Prostate gland (tissue), 2 donors: ENCODE measurements at regions not wholly inside any gene's neighbourhood (a gene's known extent, or its start where the extent isn't known, plus 50 kb on each side); places are given as distances from the start of the nearest gene placed in this dataset.

Experiments
- DNase-seq: peaks from one replicate; pipeline ENCODE4 v3.0.0-alpha.2; 2019; ENCODE audit warnings: low spot score
- H3K27ac ChIP-seq, 2 donors: fragments of 200-600 bp; sonication (generic); 2 replicates each; pipeline ENCODE4 v1.5.1; 2017 to 2019
- H3K27me3 ChIP-seq: fragments of 200-600 bp; sonication (generic); replicated peaks from 2 replicates; pipeline ENCODE4 v1.5.1; 2019; ENCODE audit not compliant: insufficient read depth
- H3K36me3 ChIP-seq, 2 donors: fragments of 200-600 bp; sonication (generic); 1 replicate in 1 of 2; 2 replicates in 1 of 2; pipeline versions ENCODE4 v1.5.1 to v1.8.1; 2017 to 2019
- H3K4me1 ChIP-seq: fragments of 200-600 bp; sonication (generic); replicated peaks from 2 replicates; pipeline ENCODE4 v1.5.1; 2019
- H3K4me3 ChIP-seq, 2 donors: fragments of 200-600 bp; sonication (generic); 2 replicates each; pipeline ENCODE4 v1.5.1; 2017 to 2019
- H3K9me3 ChIP-seq: fragments of 200-600 bp; sonication (generic); 2 replicates; pipeline ENCODE4 v1.5.1; 2017
- POLR2A ChIP-seq: fragments of 450-650 bp; IDR thresholded peaks from one replicate; pipeline ENCODE4 v1.6.1; 2016; ENCODE audit warnings: antibody characterized with exemption, mild to moderate bottlenecking
- POLR2AphosphoS5 ChIP-seq: sonication (generic); formaldehyde crosslinking; IDR thresholded peaks from one replicate; pipeline ENCODE4 v1.6.1; 2017; ENCODE audit warnings: antibody characterized with exemption
- WGBS: methylation state at CpG from one replicate; pipeline ENCODE4 v1.1.5; 2018; 5-methylcytosine and 5-hydroxymethylcytosine counted together
- intact Hi-C: fragments of 100-400 bp; cut with DNase I; formaldehyde crosslinking; loops from one replicate; pipeline ENCODE4 v1.14.2; 2022
- TF ChIP-seq, protein P1 (sequence below), 4 experiments: fragments of 200-600 bp in 2 of 4; fragments of 450-650 bp in 2 of 4; sonication (generic) in 2 of 4; IDR thresholded peaks; 1 replicate in 3 of 4; 2 replicates in 1 of 4; pipeline ENCODE4 v1.5.1; 2016 to 2019; ENCODE audit warnings: antibody characterized with exemption in 4 of 4, mild to moderate bottlenecking in 2 of 4, moderate library complexity in 2 of 4

DNA sequence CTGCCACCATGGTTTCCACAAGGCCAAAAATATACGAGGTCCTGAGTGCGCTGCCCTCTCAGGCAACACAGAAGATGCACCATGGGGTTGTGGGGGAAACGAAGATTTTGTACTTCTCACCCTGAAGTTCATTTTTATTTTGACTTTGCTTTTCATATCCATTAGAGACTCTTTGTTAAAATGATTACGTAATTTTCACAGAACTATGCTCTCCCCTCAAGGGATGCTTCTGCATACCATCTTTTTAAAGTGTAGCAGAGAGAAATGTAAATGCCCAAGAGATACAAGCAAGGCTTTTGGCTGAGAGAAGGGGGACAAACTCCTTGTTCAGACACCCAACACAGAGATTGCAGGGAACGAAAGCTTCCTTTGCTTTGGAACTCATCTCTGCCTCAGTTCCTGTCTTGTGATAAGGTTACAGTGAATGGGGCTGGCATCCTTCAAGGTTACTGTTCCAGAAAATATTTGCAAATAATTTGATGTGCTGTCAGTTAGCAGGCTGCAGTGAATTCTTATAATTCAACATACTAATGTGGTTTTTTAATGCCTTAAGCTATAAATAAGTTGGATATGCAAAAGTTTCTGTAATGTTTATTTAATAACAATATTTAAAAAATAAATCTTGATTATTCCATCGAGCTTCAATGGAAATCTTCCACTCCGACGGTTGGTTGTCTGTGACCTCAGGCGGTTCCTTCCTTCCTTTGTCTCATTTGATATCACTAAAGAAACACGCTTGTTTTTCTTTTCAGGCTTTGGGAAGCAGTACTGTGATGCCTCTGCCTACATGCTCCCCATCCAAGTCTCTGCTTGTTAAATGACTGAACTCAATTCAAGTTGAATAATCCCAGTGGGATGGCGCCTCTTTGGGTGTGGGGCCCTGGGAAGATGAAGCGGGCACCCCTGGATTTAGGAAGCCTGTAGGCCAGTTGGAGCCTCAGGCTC is 209.3 kb upstream of the CTBP2 start:
- 87% methylated on average over 12 of the region's 12 CpGs for WGBS
- TF ChIP-seq, protein P1, sequence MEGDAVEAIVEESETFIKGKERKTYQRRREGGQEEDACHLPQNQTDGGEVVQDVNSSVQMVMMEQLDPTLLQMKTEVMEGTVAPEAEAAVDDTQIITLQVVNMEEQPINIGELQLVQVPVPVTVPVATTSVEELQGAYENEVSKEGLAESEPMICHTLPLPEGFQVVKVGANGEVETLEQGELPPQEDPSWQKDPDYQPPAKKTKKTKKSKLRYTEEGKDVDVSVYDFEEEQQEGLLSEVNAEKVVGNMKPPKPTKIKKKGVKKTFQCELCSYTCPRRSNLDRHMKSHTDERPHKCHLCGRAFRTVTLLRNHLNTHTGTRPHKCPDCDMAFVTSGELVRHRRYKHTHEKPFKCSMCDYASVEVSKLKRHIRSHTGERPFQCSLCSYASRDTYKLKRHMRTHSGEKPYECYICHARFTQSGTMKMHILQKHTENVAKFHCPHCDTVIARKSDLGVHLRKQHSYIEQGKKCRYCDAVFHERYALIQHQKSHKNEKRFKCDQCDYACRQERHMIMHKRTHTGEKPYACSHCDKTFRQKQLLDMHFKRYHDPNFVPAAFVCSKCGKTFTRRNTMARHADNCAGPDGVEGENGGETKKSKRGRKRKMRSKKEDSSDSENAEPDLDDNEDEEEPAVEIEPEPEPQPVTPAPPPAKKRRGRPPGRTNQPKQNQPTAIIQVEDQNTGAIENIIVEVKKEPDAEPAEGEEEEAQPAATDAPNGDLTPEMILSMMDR (IDR thresholded peaks at IDR 0.05) = no peak
- TF ChIP-seq POLR2AphosphoS5 (no peak), POLR2A (no peak)
- Histone ChIP-seq H3K4me1 (no peaks in the 10 kb centered on the region), H3K36me3 (no peaks in the 10 kb centered on the region), H3K9me3 (no peaks in the 10 kb centered on the region), H3K4me3 (no peak overlapping the region), H3K27ac (no peak overlapping the region), H3K27me3 (no peaks in the 10 kb centered on the region)
- intact Hi-C loops = no loop called here
- no peak for DNase-seq

DNA sequence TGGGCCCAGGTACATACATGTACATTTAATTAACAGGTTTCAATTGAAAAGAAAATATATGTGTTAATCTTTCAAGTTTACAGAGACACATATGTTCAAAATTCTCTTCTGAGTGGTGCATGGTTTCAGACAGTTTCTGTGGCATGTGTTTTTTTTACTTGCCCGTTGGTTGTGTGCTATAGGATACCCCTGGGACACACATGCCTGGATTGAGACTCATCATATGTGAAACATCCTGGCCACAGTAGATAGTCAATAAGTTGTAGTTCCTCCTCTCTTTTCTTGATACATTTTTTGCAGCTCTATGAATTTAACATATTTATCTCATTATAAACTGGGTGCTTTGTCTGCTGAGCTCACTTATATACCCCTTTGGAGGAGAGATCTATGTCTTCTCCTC is 207.8 kb upstream of the CTBP2 start:
- Histone ChIP-seq H3K27ac (no peak overlapping the region), H3K4me3 (no peak overlapping the region), H3K9me3 (no peaks in the 10 kb centered on the region), H3K4me1 (no peaks in the 10 kb centered on the region), H3K36me3 (no peaks in the 10 kb centered on the region), H3K27me3 (no peaks in the 10 kb centered on the region)
- no peak for TF ChIP-seq POLR2A
- TF ChIP-seq, protein P1 (IDR thresholded peaks at IDR 0.05) = no peak
- no peak for TF ChIP-seq POLR2AphosphoS5
- DNase-seq = no peak
- intact Hi-C loops = no loop called here
- 76% methylated on average over 1 of the region's 1 CpG for WGBS

DNA sequence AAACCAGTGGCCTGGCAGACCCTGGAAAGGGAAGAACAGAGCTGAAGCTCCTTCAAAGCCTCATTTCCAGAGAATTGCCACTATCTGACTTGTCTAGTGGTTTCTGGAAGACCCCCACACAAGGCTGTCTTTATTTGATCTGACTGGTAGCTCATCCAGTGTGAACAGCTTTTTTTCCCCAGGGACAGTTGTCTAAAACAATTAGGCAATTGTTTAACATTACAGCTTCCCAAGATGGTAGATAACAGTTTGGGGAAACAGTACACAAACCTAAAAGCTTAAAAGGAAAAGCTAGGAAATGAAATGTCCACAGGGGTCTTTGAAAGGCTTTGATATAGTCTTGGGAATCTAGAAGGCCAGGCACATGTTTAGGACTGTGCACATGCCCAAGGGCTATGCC is 203.4 kb upstream of the CTBP2 start:
- TF ChIP-seq POLR2A = no peak
- TF ChIP-seq POLR2AphosphoS5 = no peak
- TF ChIP-seq, protein P1 (IDR thresholded peaks at IDR 0.05) = no peak
- Histone ChIP-seq H3K4me1 (no peaks in the 10 kb centered on the region), H3K27me3 (no peaks in the 10 kb centered on the region), H3K27ac (no peak overlapping the region), H3K9me3 (no peaks in the 10 kb centered on the region), H3K36me3 (no peaks in the 10 kb centered on the region), H3K4me3 (no peak overlapping the region)
- intact Hi-C loops = no loop called here
- DNase-seq = no peak

GRCh38 chr10:125362950-125363349 is 202.6 kb upstream of the CTBP2 start:
- 95% methylated on average over 2 of the region's 2 CpGs for WGBS

More at GRCh38 chr10:125362950-125363349, 202.6 kb upstream of the CTBP2 start:
- no peak for DNase-seq
- intact Hi-C loops = no loop called here
- Histone ChIP-seq H3K36me3 (no peaks in the 10 kb centered on the region), H3K4me1 (no peaks in the 10 kb centered on the region), H3K4me3 (no peak overlapping the region), H3K27me3 (no peaks in the 10 kb centered on the region), H3K9me3 (no peaks in the 10 kb centered on the region), H3K27ac (no peak overlapping the region)
- TF ChIP-seq, protein P1 (IDR thresholded peaks at IDR 0.05) = no peak
- TF ChIP-seq POLR2AphosphoS5 (no peak), POLR2A (no peak)
